T-cell (primary cell): ENCODE measurements at regions not wholly inside any gene's neighbourhood (a gene's known extent, or its start where the extent isn't known, plus 50 kb on each side); places are given as distances from the start of the nearest gene placed in this dataset.

Experiments used
- ATAC-seq, 4 experiments: fragments of 200-7000 bp in 3 of 4; fragments of 150-1000 bp in 1 of 4; cut with Tn5 transposase; replicated peaks in 1 of 4; 1 replicate in 3 of 4; 2 replicates in 1 of 4; pipeline ENCODE4 v1.10.0; 2021; ENCODE audit warnings: moderate library complexity in 3 of 4, mild to moderate bottlenecking in 2 of 4, moderate number of reproducible peaks in 1 of 4
- CTCF ChIA-PET, 2 donors: fragments of 300-600 bp; sonication (Branson Sonifier 250); formaldehyde crosslinking; loops; one replicate each; lab custom pipeline; 2022; ENCODE audit warnings: antibody characterized with exemption in 2 of 2; lab: Charles Lee
- POLR2A ChIA-PET, 2 donors: fragments of 300-600 bp; sonication (Branson Sonifier 250); formaldehyde crosslinking; loops; one replicate each; lab custom pipeline; 2022; ENCODE audit warnings: antibody characterized with exemption in 2 of 2; lab: Charles Lee
- DNase-seq, 35 experiments: peaks; one replicate each; pipeline versions ENCODE4 v3.0.0 to v3.0.0-alpha.2; 2013 to 2023
- H3K27ac ChIP-seq: one replicate; pipeline ENCODE4 v1.5.1; 2013; ENCODE audit warnings: low read length
- H3K27me3 ChIP-seq, 2 experiments: replicated peaks in 1 of 2; 1 replicate in 1 of 2; 2 replicates in 1 of 2; pipeline versions ENCODE4 v1.6.1 to v1.7.0; 2013; ENCODE audit warnings: low read length in 1 of 2, mixed read lengths in 1 of 2; ENCODE audit not compliant: control insufficient read depth in 2 of 2, insufficient read depth in 2 of 2; ENCODE audit errors: extremely low read depth in 1 of 2
- H3K36me3 ChIP-seq, 2 donors: 1 replicate in 1 of 2; 2 replicates in 1 of 2; pipeline versions ENCODE4 v1.6.1 to v1.7.0; 2013; ENCODE audit warnings: low read length in 1 of 2; ENCODE audit not compliant: control insufficient read depth in 2 of 2, insufficient read depth in 1 of 2; ENCODE audit errors: extremely low read depth in 1 of 2
- H3K4me1 ChIP-seq, 2 experiments: 1 replicate in 1 of 2; 2 replicates in 1 of 2; pipeline versions ENCODE4 v1.6.1 to v1.7.0; 2013; ENCODE audit warnings: low read length in 2 of 2, mixed read lengths in 1 of 2; ENCODE audit not compliant: insufficient read depth in 2 of 2, control insufficient read depth in 1 of 2; ENCODE audit errors: extremely low read depth in 1 of 2
- H3K4me3 ChIP-seq, 2 donors: 1 replicate in 1 of 2; 2 replicates in 1 of 2; pipeline versions ENCODE4 v1.5.1 to v1.7.0; 2013; ENCODE audit warnings: mild to moderate bottlenecking in 2 of 2, low read length in 1 of 2, moderate library complexity in 1 of 2; ENCODE audit not compliant: control insufficient read depth in 1 of 2; ENCODE audit errors: extremely low read depth in 1 of 2
- H3K9me3 ChIP-seq: 2 replicates; pipeline ENCODE4 v1.7.0; 2013
- H3K27ac Mint-ChIP-seq, 2 donors: one replicate each; pipeline ENCODE4 v1.8.0; 2020 to 2021; ENCODE audit warnings: mild to moderate bottlenecking in 2 of 2, mixed read lengths in 2 of 2
- H3K27me3 Mint-ChIP-seq, 2 donors: one replicate each; pipeline ENCODE4 v1.8.0; 2021 to 2022; ENCODE audit warnings: mixed read lengths in 2 of 2
- H3K36me3 Mint-ChIP-seq: one replicate; pipeline ENCODE4 v1.8.0; 2021; ENCODE audit warnings: mixed read lengths
- H3K4me1 Mint-ChIP-seq, 3 donors: one replicate each; pipeline ENCODE4 v1.8.0; 2020 to 2022; ENCODE audit warnings: mixed read lengths in 3 of 3, mild to moderate bottlenecking in 1 of 3
- H3K4me3 Mint-ChIP-seq, 3 donors: one replicate each; pipeline ENCODE4 v1.8.0; 2020 to 2022; ENCODE audit warnings: mild to moderate bottlenecking in 3 of 3, mixed read lengths in 3 of 3, moderate library complexity in 3 of 3
- H3K9me3 Mint-ChIP-seq, 3 donors: one replicate each; pipeline ENCODE4 v1.8.0; 2020 to 2022; ENCODE audit warnings: mixed read lengths in 3 of 3
- WGBS: methylation state at CpG from one replicate; pipeline ENCODE4 v1.1.5; 2013; ENCODE audit warnings: missing lambda C conversion rate; ENCODE audit not compliant: insufficient coverage; 5-methylcytosine and 5-hydroxymethylcytosine counted together

GRCh38 chr15:62912808-62913207 lies 129.7 kb upstream of the TPM1 start:
- H3K27ac ChIP-seq: no peak overlapping the region
- Mint-ChIP-seq H3K27me3 (peaks cover 20% of the 10 kb centered on the region in 2 donors), H3K4me3 (no peak overlapping the region), H3K36me3 (no peaks in the 10 kb centered on the region), H3K9me3 (no peaks in the 10 kb centered on the region), H3K27ac (no peak overlapping the region), H3K4me1 (no peaks in the 10 kb centered on the region)
- ChIA-PET POLR2A (no interaction called here), CTCF (no interaction called here)
- H3K27me3 ChIP-seq: peaks cover 0 to 24% of the 10 kb centered on the region in 2 experiments
- DNase-seq: no peak
- no peaks in the 10 kb centered on the region for H3K36me3 ChIP-seq
- no peaks in the 10 kb centered on the region for H3K4me1 ChIP-seq
- 100% methylated on average over 4 of the region's 5 CpGs for WGBS
- H3K4me3 ChIP-seq: no peak overlapping the region
- ATAC-seq: no peak
- H3K9me3 ChIP-seq: no peaks in the 10 kb centered on the region

GRCh38 chr15:62913246-62913645 lies 129.3 kb upstream of the TPM1 start:
- Histone ChIP-seq H3K9me3 (no peaks in the 10 kb centered on the region), H3K4me3 (no peak overlapping the region), H3K36me3 (no peaks in the 10 kb centered on the region), H3K4me1 (no peaks in the 10 kb centered on the region), H3K27me3 (peaks cover 0 to 24% of the 10 kb centered on the region in 2 experiments), H3K27ac (no peak overlapping the region)
- H3K4me3 Mint-ChIP-seq: no peak overlapping the region
- H3K27me3 Mint-ChIP-seq: peaks cover 20% of the 10 kb centered on the region in 2 donors
- no peaks in the 10 kb centered on the region for H3K4me1 Mint-ChIP-seq
- no peak overlapping the region for H3K27ac Mint-ChIP-seq
- ChIA-PET POLR2A (no interaction called here), CTCF (no interaction called here)
- WGBS: no CpG with 5 or more reads among the region's 1 CpG
- H3K36me3 Mint-ChIP-seq: no peaks in the 10 kb centered on the region
- no peak for DNase-seq
- ATAC-seq: no peak
- H3K9me3 Mint-ChIP-seq: no peaks in the 10 kb centered on the region

GRCh38 chr15:62914461-62915079 lies 128.0 kb upstream of the TPM1 start:
- Mint-ChIP-seq H3K4me3 (no peak overlapping the region), H3K4me1 (no peaks in the 10 kb centered on the region), H3K36me3 (no peaks in the 10 kb centered on the region), H3K27me3 (peaks cover 20% of the 10 kb centered on the region in 2 donors), H3K9me3 (no peaks in the 10 kb centered on the region), H3K27ac (no peak overlapping the region)
- Histone ChIP-seq H3K27me3 (peaks cover 0 to 25% of the 10 kb centered on the region in 2 experiments), H3K27ac (no peak overlapping the region), H3K4me1 (no peaks in the 10 kb centered on the region), H3K4me3 (no peak overlapping the region), H3K36me3 (no peaks in the 10 kb centered on the region), H3K9me3 (no peaks in the 10 kb centered on the region)
- CTCF ChIA-PET: no interaction called here
- WGBS: 85% methylated on average over 5 of the region's 7 CpGs
- ATAC-seq (no peak), DNase-seq (no peak)
- POLR2A ChIA-PET: no interaction called here

GRCh38 chr15:62920682-62921502 lies 121.7 kb upstream of the TPM1 start:
- Mint-ChIP-seq H3K36me3 (no peaks in the 10 kb centered on the region), H3K27me3 (peaks cover 19 to 20% of the 10 kb centered on the region in 2 donors), H3K4me1 (no peaks in the 10 kb centered on the region), H3K4me3 (no peak overlapping the region), H3K27ac (no peak overlapping the region), H3K9me3 (no peaks in the 10 kb centered on the region)
- DNase-seq: no peak
- POLR2A ChIA-PET: no interaction called here
- Histone ChIP-seq H3K9me3 (no peaks in the 10 kb centered on the region), H3K27me3 (peaks cover 0 to 13% of the 10 kb centered on the region in 2 experiments), H3K36me3 (no peaks in the 10 kb centered on the region), H3K4me3 (no peak overlapping the region), H3K4me1 (no peaks in the 10 kb centered on the region), H3K27ac (no peak overlapping the region)
- no peak for ATAC-seq
- CTCF ChIA-PET: no interaction called here
- WGBS: no CpG with 5 or more reads among the region's 3 CpGs

GRCh38 chr15:62922514-62922913 lies 120.0 kb upstream of the TPM1 start:
- no peaks in the 10 kb centered on the region for H3K4me1 ChIP-seq
- POLR2A ChIA-PET: no interaction called here
- H3K27me3 Mint-ChIP-seq: peaks cover 17 to 19% of the 10 kb centered on the region in 2 donors
- no peak for DNase-seq
- CTCF ChIA-PET: no interaction called here
- H3K27ac ChIP-seq: no peak overlapping the region
- H3K4me3 Mint-ChIP-seq: no peak overlapping the region
- H3K4me1 Mint-ChIP-seq: no peaks in the 10 kb centered on the region
- no peak overlapping the region for H3K27ac Mint-ChIP-seq
- H3K9me3 ChIP-seq: no peaks in the 10 kb centered on the region
- ATAC-seq: no peak
- H3K36me3 Mint-ChIP-seq: no peaks in the 10 kb centered on the region
- no peak overlapping the region for H3K4me3 ChIP-seq
- H3K36me3 ChIP-seq: no peaks in the 10 kb centered on the region
- WGBS: 57% methylated on average over 1 of the region's 3 CpGs
- H3K27me3 ChIP-seq: peaks cover 0 to 15% of the 10 kb centered on the region in 2 experiments
- H3K9me3 Mint-ChIP-seq: no peaks in the 10 kb centered on the region

- ATAC-seq: no peak
- ChIA-PET CTCF (no interaction called here), POLR2A (interaction anchor here (0.6 kb wide), 2 partner anchors 372 to 675 kb away, joined by 3 to 5 read pairs; no protein-coding TSS in a partner anchor)
- Mint-ChIP-seq H3K9me3 (no peaks in the 10 kb centered on the region), H3K4me1 (no peaks in the 10 kb centered on the region), H3K36me3 (no peaks in the 10 kb centered on the region), H3K27me3 (peaks cover 15 to 16% of the 10 kb centered on the region in 2 donors), H3K27ac (no peak overlapping the region), H3K4me3 (no peak overlapping the region)
- Histone ChIP-seq H3K27me3 (peaks cover 0 to 17% of the 10 kb centered on the region in 2 experiments), H3K4me3 (no peak overlapping the region), H3K4me1 (no peaks in the 10 kb centered on the region), H3K9me3 (no peaks in the 10 kb centered on the region), H3K36me3 (no peaks in the 10 kb centered on the region), H3K27ac (no peak overlapping the region)
- DNase-seq: no peak
- 76% methylated on average over 3 of the region's 8 CpGs for WGBS
Observed at GRCh38 chr15:62925875-62926274, 116.7 kb upstream of the TPM1 start.
